Uterus (tissue), 2 donors: ENCODE measurements at regions not wholly inside any gene's neighbourhood (a gene's known extent, or its start where the extent isn't known, plus 50 kb on each side); places are given as distances from the start of the nearest gene placed in this dataset.

Source experiments
- POLR2A ChIP-seq, 2 donors: fragments of 450-650 bp; IDR thresholded peaks; one replicate each; pipeline ENCODE4 v1.6.1; 2016; ENCODE audit warnings: antibody characterized with exemption in 2 of 2, mild to moderate bottlenecking in 1 of 2, moderate library complexity in 1 of 2
- TF ChIP-seq, protein P1 (sequence below), 4 experiments: fragments of 200-600 bp in 2 of 4; fragments of 450-650 bp in 2 of 4; sonication (generic) in 2 of 4; IDR thresholded peaks; one replicate each; pipeline ENCODE4 v1.5.1; 2016 to 2019; ENCODE audit warnings: antibody characterized with exemption in 4 of 4, mild to moderate bottlenecking in 2 of 4, moderate library complexity in 1 of 4

DNA sequence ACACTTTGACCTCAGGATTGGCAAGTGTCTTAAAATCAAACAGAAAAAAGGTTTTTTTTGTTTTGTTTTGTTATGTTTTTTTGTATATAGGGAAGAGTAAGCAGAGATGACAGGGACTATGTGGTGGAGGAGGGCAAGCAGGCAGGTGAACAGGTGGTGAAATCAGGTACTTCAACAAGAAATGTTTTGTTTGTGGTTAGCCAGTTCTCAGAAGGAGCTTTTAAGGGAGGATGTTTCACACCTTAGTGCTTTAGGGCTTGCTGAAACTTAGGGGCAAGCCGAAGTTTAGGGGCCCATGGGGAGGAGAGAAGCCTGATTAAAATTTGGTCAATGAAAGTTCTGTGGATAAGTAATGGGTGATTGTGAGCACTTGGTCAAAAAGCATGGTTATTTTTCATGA lies 370.7 kb upstream of the SLCO3A1 start:
- TF ChIP-seq, protein P1, sequence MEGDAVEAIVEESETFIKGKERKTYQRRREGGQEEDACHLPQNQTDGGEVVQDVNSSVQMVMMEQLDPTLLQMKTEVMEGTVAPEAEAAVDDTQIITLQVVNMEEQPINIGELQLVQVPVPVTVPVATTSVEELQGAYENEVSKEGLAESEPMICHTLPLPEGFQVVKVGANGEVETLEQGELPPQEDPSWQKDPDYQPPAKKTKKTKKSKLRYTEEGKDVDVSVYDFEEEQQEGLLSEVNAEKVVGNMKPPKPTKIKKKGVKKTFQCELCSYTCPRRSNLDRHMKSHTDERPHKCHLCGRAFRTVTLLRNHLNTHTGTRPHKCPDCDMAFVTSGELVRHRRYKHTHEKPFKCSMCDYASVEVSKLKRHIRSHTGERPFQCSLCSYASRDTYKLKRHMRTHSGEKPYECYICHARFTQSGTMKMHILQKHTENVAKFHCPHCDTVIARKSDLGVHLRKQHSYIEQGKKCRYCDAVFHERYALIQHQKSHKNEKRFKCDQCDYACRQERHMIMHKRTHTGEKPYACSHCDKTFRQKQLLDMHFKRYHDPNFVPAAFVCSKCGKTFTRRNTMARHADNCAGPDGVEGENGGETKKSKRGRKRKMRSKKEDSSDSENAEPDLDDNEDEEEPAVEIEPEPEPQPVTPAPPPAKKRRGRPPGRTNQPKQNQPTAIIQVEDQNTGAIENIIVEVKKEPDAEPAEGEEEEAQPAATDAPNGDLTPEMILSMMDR (IDR thresholded peaks at IDR 0.05): no peak
- no peak for TF ChIP-seq POLR2A (IDR thresholded peaks at IDR 0.05)
